ENCODE measurements at regions not wholly inside any gene's neighbourhood (a gene's known extent, or its start where the extent isn't known, plus 50 kb on each side); places are given as distances from the start of the nearest gene placed in this dataset.

GRCh38 chr20:11452326-11452725 lies 465.4 kb upstream of the BTBD3 start:
- Histone ChIP-seq H3K4me1 (ENCODE audit: insufficient read depth, low read length) (no peaks in the 10 kb centered on the region), H3K36me3 (replicated peaks in 1 of 2; ENCODE audit: control insufficient read depth in 1 of 2, insufficient read depth in 2 of 2, low read length in 2 of 2) (no peaks in the 10 kb centered on the region), H3K27me3 (ENCODE audit: control insufficient read depth in 1 of 2, insufficient read depth in 2 of 2, low read length in 2 of 2) (no peaks in the 10 kb centered on the region), H4K20me1 (ENCODE audit: insufficient read depth, low read length) (no peaks in the 10 kb centered on the region), H3K79me2 (ENCODE audit: insufficient read depth, low read length) (no peaks in the 10 kb centered on the region), H3K27ac (ENCODE audit: extremely low read length, insufficient read depth, low read length) (no peak overlapping the region), H3K4me2 (ENCODE audit: low read depth, low read length) (no peak overlapping the region), H2AFZ (ENCODE audit: low read length) (no peak overlapping the region), H3K4me3 (replicated peaks in 1 of 3; ENCODE audit: insufficient read depth in 1 of 3, low read depth in 2 of 3, low read length in 3 of 3) (no peak overlapping the region), H3K9me3 (ENCODE audit: low read length) (no peaks in the 10 kb centered on the region), H3K9ac (ENCODE audit: insufficient read depth, low read depth, low read length) (no peak overlapping the region)
- ChIA-PET POLR2A (no interaction called here), CTCF (ENCODE audit: low intra/inter-chr PET ratio, low total read pairs) (no interaction called here)
- WGBS (ENCODE audit: low lambda C conversion rate) = 5% methylated on average over 6 of the region's 6 CpGs
- no peak for DNase-seq (ENCODE audit: low spot score)
- BruUV-seq (replicated peaks) = no TSS peak
- no peak for FAIRE-seq
- in situ Hi-C loops (cut with HindIII; ENCODE audit: extremely low pct_ligation_motif_present, low pct_unique_long_range_greater_than_20kb) = no loop called here
- intact Hi-C loops (cut with micrococcal nuclease; ENCODE audit: unreplicated experiment) = no loop called here
- no peak for TF ChIP-seq ZNF224 (CRISPR knock-in tag; IDR thresholded peaks at IDR 0.05)
- no peak for TF ChIP-seq ZNF564 (CRISPR knock-in tag; IDR thresholded peaks at IDR 0.05)
- no peak for TF ChIP-seq E2F5 (CRISPR knock-in tag; conservative IDR thresholded peaks at IDR 0.05)
- TF ChIP-seq POLR2AphosphoS5 (IDR thresholded peaks at IDR 0.05; ENCODE audit: low read depth, low read length) = no peak
- TF ChIP-seq ZNF546 (CRISPR knock-in tag; conservative IDR thresholded peaks at IDR 0.05) = no peak
- TF ChIP-seq HOXD1 (CRISPR knock-in tag; IDR thresholded peaks at IDR 0.05) = no peak
- TF ChIP-seq AGO2 (optimal IDR thresholded peaks at IDR 0.05; ENCODE audit: low read depth, low read length) = no peak
- no peak for TF ChIP-seq SALL2 (CRISPR knock-in tag; IDR thresholded peaks at IDR 0.05)
- TF ChIP-seq ZNF431 (CRISPR knock-in tag; IDR thresholded peaks at IDR 0.05; ENCODE audit: borderline replicate concordance, low read depth) = no peak
- no peak for TF ChIP-seq TAF1 (CRISPR knock-in tag; IDR thresholded peaks at IDR 0.05)
- TF ChIP-seq SIX1 (CRISPR knock-in tag; IDR thresholded peaks at IDR 0.05; ENCODE audit: borderline replicate concordance) = no peak
- no peak for TF ChIP-seq ZNF773 (CRISPR knock-in tag; IDR thresholded peaks at IDR 0.05; ENCODE audit: borderline replicate concordance)
- TF ChIP-seq SMAD1 (CRISPR knock-in tag; IDR thresholded peaks at IDR 0.05; ENCODE audit: borderline replicate concordance, low read depth) = no peak
- TF ChIP-seq, protein P1, sequence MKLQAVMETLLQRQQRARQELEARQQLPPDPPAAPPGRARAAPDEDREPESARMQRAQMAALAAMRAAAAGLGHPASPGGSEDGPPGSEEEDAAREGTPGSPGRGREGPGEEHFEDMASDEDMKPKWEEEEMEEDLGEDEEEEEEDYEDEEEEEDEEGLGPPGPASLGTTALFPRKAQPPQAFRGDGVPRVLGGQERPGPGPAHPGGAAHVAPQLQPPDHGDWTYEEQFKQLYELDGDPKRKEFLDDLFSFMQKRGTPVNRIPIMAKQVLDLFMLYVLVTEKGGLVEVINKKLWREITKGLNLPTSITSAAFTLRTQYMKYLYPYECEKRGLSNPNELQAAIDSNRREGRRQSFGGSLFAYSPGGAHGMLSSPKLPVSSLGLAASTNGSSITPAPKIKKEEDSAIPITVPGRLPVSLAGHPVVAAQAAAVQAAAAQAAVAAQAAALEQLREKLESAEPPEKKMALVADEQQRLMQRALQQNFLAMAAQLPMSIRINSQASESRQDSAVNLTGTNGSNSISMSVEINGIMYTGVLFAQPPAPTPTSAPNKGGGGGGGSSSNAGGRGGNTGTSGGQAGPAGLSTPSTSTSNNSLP (IDR thresholded peaks at IDR 0.05; ENCODE audit: low read depth, low read length) = no peak
- no peak for TF ChIP-seq ZNF703 (CRISPR knock-in tag; IDR thresholded peaks at IDR 0.05; ENCODE audit: borderline replicate concordance)
- no peak for TF ChIP-seq ZNF510 (CRISPR knock-in tag; IDR thresholded peaks at IDR 0.05; ENCODE audit: low read depth)
- ATAC-seq = no peak
